ENCODE measurements at regions not wholly inside any gene's neighbourhood (a gene's known extent, or its start where the extent isn't known, plus 50 kb on each side); places are given as distances from the start of the nearest gene placed in this dataset.

- TF ChIP-seq MAX (IDR thresholded peaks at IDR 0.05) (no peak), TEAD4 (IDR thresholded peaks at IDR 0.05) (no peak), ZBTB7A (IDR thresholded peaks at IDR 0.05; ENCODE audit: low read depth) (no peak), TAF1 (IDR thresholded peaks at IDR 0.05; ENCODE audit: low read depth) (no peak), YY1 (IDR thresholded peaks at IDR 0.05; ENCODE audit: low read depth) (no peak), CEBPB (IDR thresholded peaks at IDR 0.05) (no peak), REST (IDR thresholded peaks at IDR 0.05; ENCODE audit: low read depth) (no peak), RAD21 (IDR thresholded peaks at IDR 0.05; ENCODE audit: low read depth) (no peak; the same call in 1 of the 2 replicates)
- TF ChIP-seq, protein P1, sequence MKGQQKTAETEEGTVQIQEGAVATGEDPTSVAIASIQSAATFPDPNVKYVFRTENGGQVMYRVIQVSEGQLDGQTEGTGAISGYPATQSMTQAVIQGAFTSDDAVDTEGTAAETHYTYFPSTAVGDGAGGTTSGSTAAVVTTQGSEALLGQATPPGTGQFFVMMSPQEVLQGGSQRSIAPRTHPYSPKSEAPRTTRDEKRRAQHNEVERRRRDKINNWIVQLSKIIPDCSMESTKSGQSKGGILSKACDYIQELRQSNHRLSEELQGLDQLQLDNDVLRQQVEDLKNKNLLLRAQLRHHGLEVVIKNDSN (IDR thresholded peaks at IDR 0.05): no peak
Measured at GRCh38 chr14:78029601-78030372, 140.4 kb upstream of the NRXN3 start.

Data from Ishikawa (cell line).